ENCODE measurements at regions not wholly inside any gene's neighbourhood (a gene's known extent, or its start where the extent isn't known, plus 50 kb on each side); places are given as distances from the start of the nearest gene placed in this dataset.

GRCh38 chr18:47632970-47633635 lies 297.4 kb downstream of the SMAD2 start:
- H3K4me3 ChIP-seq (ENCODE audit: low read depth, low read length), result no peak overlapping the region
- no peaks in the 10 kb centered on the region for H3K9me3 ChIP-seq
- ChIA-PET POLR2A (no interaction called here), CTCF (no interaction called here)
- Mint-ChIP-seq H3K27ac (ENCODE audit: unreplicated experiment) (no peak overlapping the region), H3K4me3 (ENCODE audit: unreplicated experiment) (no peak overlapping the region), H3K27me3 (ENCODE audit: insufficient read depth, unreplicated experiment) (peaks cover 3% of the 10 kb centered on the region), H3K9me3 (ENCODE audit: unreplicated experiment) (no peaks in the 10 kb centered on the region), H3K4me1 (ENCODE audit: low read depth, unreplicated experiment) (no peaks in the 10 kb centered on the region), H3K36me3 (ENCODE audit: insufficient read depth, unreplicated experiment) (no peaks in the 10 kb centered on the region)
- BruUV-seq (replicated peaks), result no TSS peak
- H3K27me3 ChIP-seq (replicated peaks; ENCODE audit: control insufficient read depth, insufficient read depth, low read length), result no peaks in the 10 kb centered on the region
- DNase-seq, result no peak
- H3K4me1 ChIP-seq, result no peaks in the 10 kb centered on the region
- no peaks in the 10 kb centered on the region for H3K36me3 ChIP-seq (ENCODE audit: control insufficient read depth, insufficient read depth, low read length)
- no peak for TF ChIP-seq CTCF (IDR thresholded peaks at IDR 0.05; ENCODE audit: insufficient read depth in 1 of 2, low read depth in 1 of 2, low read length in 1 of 2, severe bottlenecking in 1 of 2, unreplicated experiment in 1 of 2)
- intact Hi-C loops (cut with micrococcal nuclease; ENCODE audit: unreplicated experiment), result no loop called here

- H3K27me3 ChIP-seq (replicated peaks; ENCODE audit: control insufficient read depth, insufficient read depth, low read length), result no peaks in the 10 kb centered on the region
- no peak overlapping the region for H3K4me3 Mint-ChIP-seq (ENCODE audit: unreplicated experiment)
- CTCF ChIA-PET, result no interaction called here
- no peaks in the 10 kb centered on the region for H3K36me3 ChIP-seq (ENCODE audit: control insufficient read depth, insufficient read depth, low read length)
- DNase-seq, result no peak
- intact Hi-C loops (cut with micrococcal nuclease; ENCODE audit: unreplicated experiment), result no loop called here
- no peak overlapping the region for H3K4me3 ChIP-seq (ENCODE audit: low read depth, low read length)
- no peak for TF ChIP-seq CTCF (IDR thresholded peaks at IDR 0.05; ENCODE audit: insufficient read depth in 1 of 2, low read depth in 1 of 2, low read length in 1 of 2, severe bottlenecking in 1 of 2, unreplicated experiment in 1 of 2)
- no peaks in the 10 kb centered on the region for H3K9me3 Mint-ChIP-seq (ENCODE audit: unreplicated experiment)
- BruUV-seq (replicated peaks), result no TSS peak
- H3K4me1 Mint-ChIP-seq (ENCODE audit: low read depth, unreplicated experiment), result no peaks in the 10 kb centered on the region
- H3K27me3 Mint-ChIP-seq (ENCODE audit: insufficient read depth, unreplicated experiment), result peaks cover 6% of the 10 kb centered on the region
- H3K4me1 ChIP-seq, result no peaks in the 10 kb centered on the region
- H3K36me3 Mint-ChIP-seq (ENCODE audit: insufficient read depth, unreplicated experiment), result no peaks in the 10 kb centered on the region
- H3K9me3 ChIP-seq, result no peaks in the 10 kb centered on the region
- no peak overlapping the region for H3K27ac Mint-ChIP-seq (ENCODE audit: unreplicated experiment)
- POLR2A ChIA-PET, result no interaction called here
Observed at GRCh38 chr18:47628893-47629292, 301.6 kb downstream of the SMAD2 start.

GRCh38 chr18:47628240-47628781 lies 302.1 kb downstream of the SMAD2 start:
- Mint-ChIP-seq H3K4me3 (ENCODE audit: unreplicated experiment) (no peak overlapping the region), H3K4me1 (ENCODE audit: low read depth, unreplicated experiment) (no peaks in the 10 kb centered on the region), H3K27me3 (ENCODE audit: insufficient read depth, unreplicated experiment) (peaks cover 6% of the 10 kb centered on the region), H3K27ac (ENCODE audit: unreplicated experiment) (no peak overlapping the region), H3K36me3 (ENCODE audit: insufficient read depth, unreplicated experiment) (no peaks in the 10 kb centered on the region), H3K9me3 (ENCODE audit: unreplicated experiment) (no peaks in the 10 kb centered on the region)
- intact Hi-C loops (cut with micrococcal nuclease; ENCODE audit: unreplicated experiment), result no loop called here
- Histone ChIP-seq H3K4me1 (no peaks in the 10 kb centered on the region), H3K36me3 (ENCODE audit: control insufficient read depth, insufficient read depth, low read length) (no peaks in the 10 kb centered on the region), H3K27me3 (replicated peaks; ENCODE audit: control insufficient read depth, insufficient read depth, low read length) (no peaks in the 10 kb centered on the region), H3K4me3 (ENCODE audit: low read depth, low read length) (no peak overlapping the region), H3K9me3 (no peaks in the 10 kb centered on the region)
- ChIA-PET POLR2A (no interaction called here), CTCF (no interaction called here)
- no peak for TF ChIP-seq CTCF (IDR thresholded peaks at IDR 0.05; ENCODE audit: insufficient read depth in 1 of 2, low read depth in 1 of 2, low read length in 1 of 2, severe bottlenecking in 1 of 2, unreplicated experiment in 1 of 2)
- BruUV-seq (replicated peaks), result no TSS peak
- DNase-seq, result no peak

Measured in Caco-2 (cell line).